ENCODE measurements at regions not wholly inside any gene's neighbourhood (a gene's known extent, or its start where the extent isn't known, plus 50 kb on each side); places are given as distances from the start of the nearest gene placed in this dataset.

- TF ChIP-seq POLR2AphosphoS5 (IDR thresholded peaks at IDR 0.05; ENCODE audit: insufficient read depth, low read depth, low read length) (no peak), POLR2A (IDR thresholded peaks at IDR 0.05; ENCODE audit: low read depth, low read length) (no peak), EZH2 (IDR thresholded peaks at IDR 0.05; ENCODE audit: borderline replicate concordance, low read depth, low read length, severe bottlenecking) (no peak), CTCF (IDR thresholded peaks at IDR 0.05; ENCODE audit: extremely low read depth in 1 of 2, insufficient read depth in 1 of 2, low read depth in 1 of 2, low read length in 2 of 2) (no peak), MAX (IDR thresholded peaks at IDR 0.05; ENCODE audit: insufficient read depth, insufficient read length) (no peak), FOS (IDR thresholded peaks at IDR 0.05; ENCODE audit: borderline replicate concordance, insufficient read depth, low read length) (no peak), JUN (IDR thresholded peaks at IDR 0.05; ENCODE audit: borderline replicate concordance, insufficient read depth, insufficient read length, low read depth) (no peak), GATA2 (IDR thresholded peaks at IDR 0.05; ENCODE audit: insufficient read depth, insufficient read length, low read depth, low read length) (no peak)
Observed at GRCh38 chr2:57146951-57147350, 899.7 kb upstream of the VRK2 start.

Measured in endothelial cell of umbilical vein (primary cell).